ENCODE measurements at regions not wholly inside any gene's neighbourhood (a gene's known extent, or its start where the extent isn't known, plus 50 kb on each side); places are given as distances from the start of the nearest gene placed in this dataset.

DNA sequence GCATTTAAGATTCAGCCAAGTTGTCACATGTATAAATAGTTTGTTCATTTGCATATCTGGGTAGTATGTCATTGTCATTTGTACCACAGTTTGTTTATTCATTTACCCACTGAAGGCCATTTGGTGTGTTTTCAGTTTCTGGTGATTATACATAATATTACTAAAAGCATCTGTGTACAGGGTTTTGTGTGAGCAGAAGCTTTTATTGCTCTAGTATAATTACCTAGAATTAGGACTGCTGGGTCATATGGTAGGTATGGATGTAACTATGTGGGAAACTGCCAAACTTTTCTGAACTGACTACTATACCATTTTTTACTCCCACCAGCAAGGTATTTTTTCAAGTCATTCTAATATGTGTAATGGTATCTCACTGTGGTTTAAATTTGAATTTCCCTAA is 584.0 kb upstream of the GHITM start:
- DNase-seq (ENCODE audit: low spot score in 2 of 2): no peak
- intact Hi-C loops (cut with DNase I): no loop called here
- no peaks in the 10 kb centered on the region for H3K27me3 ChIP-seq
- no peak for TF ChIP-seq CTCF (IDR thresholded peaks at IDR 0.05)
- H3K27ac ChIP-seq: no peak overlapping the region
- no peaks in the 10 kb centered on the region for H3K4me1 ChIP-seq
- no peak overlapping the region for H3K4me3 ChIP-seq
- H3K9me3 ChIP-seq: no peaks in the 10 kb centered on the region
- H3K36me3 ChIP-seq: no peaks in the 10 kb centered on the region

GRCh38 chr10:83562381-83562780 is 576.9 kb upstream of the GHITM start:
- Histone ChIP-seq H3K36me3 (no peaks in the 10 kb centered on the region), H3K9me3 (no peaks in the 10 kb centered on the region), H3K4me1 (no peaks in the 10 kb centered on the region), H3K4me3 (no peak overlapping the region), H3K27me3 (no peaks in the 10 kb centered on the region), H3K27ac (no peak overlapping the region)
- DNase-seq (ENCODE audit: low spot score in 2 of 2): no peak
- intact Hi-C loops (cut with DNase I): no loop called here
- TF ChIP-seq CTCF (IDR thresholded peaks at IDR 0.05): no peak

GRCh38 chr10:83564889-83565588 is 574.3 kb upstream of the GHITM start:
- TF ChIP-seq CTCF (IDR thresholded peaks at IDR 0.05): no peak

DNA sequence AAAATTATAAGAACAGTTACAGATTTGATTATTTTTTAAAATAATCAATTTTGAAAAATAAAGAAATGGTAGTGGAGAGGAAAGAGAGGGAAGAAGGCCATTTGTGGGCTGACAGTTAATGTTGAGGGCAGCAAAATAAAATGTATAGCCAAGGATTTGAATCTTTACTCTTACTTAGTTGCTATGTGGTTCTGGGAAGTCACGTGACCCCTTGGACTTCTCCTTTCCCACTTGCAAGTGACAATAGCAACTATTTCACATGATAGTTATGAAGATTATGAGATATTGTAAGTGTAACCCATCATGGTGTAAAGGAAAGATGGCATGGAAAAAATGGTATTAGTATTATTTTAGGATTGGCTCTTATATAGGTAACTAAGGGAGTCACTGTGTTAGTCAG is 567.3 kb upstream of the GHITM start:
- H3K4me1 ChIP-seq: no peaks in the 10 kb centered on the region
- DNase-seq (ENCODE audit: low spot score in 2 of 2): no peak
- no peak overlapping the region for H3K27ac ChIP-seq
- H3K36me3 ChIP-seq: no peaks in the 10 kb centered on the region
- no peaks in the 10 kb centered on the region for H3K27me3 ChIP-seq
- no peak overlapping the region for H3K4me3 ChIP-seq
- intact Hi-C loops (cut with DNase I): no loop called here
- no peak for TF ChIP-seq CTCF (IDR thresholded peaks at IDR 0.05)
- no peaks in the 10 kb centered on the region for H3K9me3 ChIP-seq

More at GRCh38 chr10:83564889-83565588, 574.3 kb upstream of the GHITM start:
- Histone ChIP-seq H3K4me1 (no peaks in the 10 kb centered on the region), H3K36me3 (no peaks in the 10 kb centered on the region), H3K4me3 (no peak overlapping the region), H3K27me3 (no peaks in the 10 kb centered on the region), H3K27ac (no peak overlapping the region), H3K9me3 (no peaks in the 10 kb centered on the region)
- DNase-seq (ENCODE audit: low spot score in 2 of 2): no peak
- intact Hi-C loops (cut with DNase I): no loop called here

DNA sequence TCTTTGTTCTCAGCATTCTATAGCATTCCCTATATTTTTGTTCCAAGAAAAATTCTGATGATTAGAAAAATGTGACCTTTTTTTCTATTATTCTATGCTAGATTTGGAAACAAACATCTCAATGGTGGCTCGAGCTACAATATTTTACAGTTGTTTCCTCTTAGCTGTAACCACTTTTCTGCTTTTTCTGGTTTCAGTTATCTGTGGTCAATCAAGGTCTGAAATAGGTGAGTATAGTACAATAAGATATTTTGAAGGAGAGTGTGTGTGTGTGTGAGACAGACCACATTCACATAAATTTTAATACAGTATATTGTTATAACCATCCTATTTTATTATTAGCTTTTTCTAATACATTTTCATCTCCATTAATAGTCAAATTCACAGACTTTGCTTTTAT is 564.5 kb upstream of the GHITM start:
- Histone ChIP-seq H3K27ac (no peak overlapping the region), H3K36me3 (no peaks in the 10 kb centered on the region), H3K27me3 (no peaks in the 10 kb centered on the region), H3K4me1 (no peaks in the 10 kb centered on the region), H3K4me3 (no peak overlapping the region), H3K9me3 (peaks cover 0 to 3% of the 10 kb centered on the region in 2 donors)
- no peak for TF ChIP-seq CTCF (IDR thresholded peaks at IDR 0.05)
- no peak for DNase-seq (ENCODE audit: low spot score in 2 of 2)
- intact Hi-C loops (cut with DNase I): no loop called here

GRCh38 chr10:83577421-83577820 is 561.9 kb upstream of the GHITM start:
- Histone ChIP-seq H3K27ac (no peak overlapping the region), H3K9me3 (peaks cover 0 to 3% of the 10 kb centered on the region in 2 donors), H3K4me1 (no peaks in the 10 kb centered on the region), H3K27me3 (no peaks in the 10 kb centered on the region), H3K4me3 (no peak overlapping the region), H3K36me3 (no peaks in the 10 kb centered on the region)
- intact Hi-C loops (cut with DNase I): no loop called here
- TF ChIP-seq CTCF (IDR thresholded peaks at IDR 0.05): no peak
- DNase-seq (ENCODE audit: low spot score in 2 of 2): no peak

All from ascending aorta (tissue), 2 donors.